ENCODE measurements at regions not wholly inside any gene's neighbourhood (a gene's known extent, or its start where the extent isn't known, plus 50 kb on each side); places are given as distances from the start of the nearest gene placed in this dataset.

DNA sequence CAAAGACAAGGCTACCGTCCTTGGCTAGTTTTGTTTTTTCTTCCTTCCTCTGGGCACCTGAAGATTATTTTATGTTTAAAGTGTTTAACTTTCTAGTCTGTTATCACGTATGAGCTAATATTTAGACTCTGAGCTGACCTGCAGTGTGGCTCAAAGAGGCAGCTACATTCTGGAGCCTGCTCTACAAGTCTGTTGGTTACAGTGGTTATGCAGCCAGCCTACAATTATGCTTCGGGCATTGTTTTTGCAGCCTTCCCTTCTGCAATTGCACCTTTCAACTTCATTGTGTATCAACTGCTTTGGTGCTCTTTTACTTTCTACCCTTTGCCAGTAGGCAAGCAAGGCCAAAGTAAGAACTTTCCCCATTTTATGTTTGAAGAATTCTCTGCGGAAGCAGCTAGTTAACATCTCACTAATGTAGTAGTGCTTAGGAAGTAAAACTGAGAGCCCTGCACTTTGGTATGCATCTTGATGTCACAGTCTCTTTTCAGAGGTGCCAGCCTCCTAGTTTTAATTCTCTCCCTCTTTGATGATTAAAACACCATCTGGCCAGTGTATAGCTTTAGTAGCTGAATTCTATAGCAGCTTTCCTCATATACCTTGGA lies 322.1 kb downstream of the FAM170A start:
- Histone ChIP-seq H4K20me1 (ENCODE audit: control insufficient read depth, extremely low read depth, insufficient read depth, low read length) (no peaks in the 10 kb centered on the region), H3K27me3 (ENCODE audit: control insufficient read depth, extremely low read depth, insufficient read depth, low read length) (no peaks in the 10 kb centered on the region), H3K9ac (ENCODE audit: control insufficient read depth, extremely low read depth, insufficient read depth, low read length) (no peak overlapping the region), H3K9me3 (ENCODE audit: control insufficient read depth, low read depth, low read length) (no peaks in the 10 kb centered on the region), H3K36me3 (ENCODE audit: control insufficient read depth in 2 of 2, extremely low read depth in 1 of 2, insufficient read depth in 2 of 2, low read length in 2 of 2) (no peaks in the 10 kb centered on the region), H3K4me3 (ENCODE audit: control insufficient read depth in 2 of 3, extremely low read depth in 1 of 3, insufficient read depth in 2 of 3, low read depth in 1 of 3, low read length in 3 of 3) (no peak overlapping the region), H3K79me2 (ENCODE audit: control insufficient read depth, insufficient read depth, low read length) (no peaks in the 10 kb centered on the region), H3K9me1 (ENCODE audit: control insufficient read depth, extremely low read depth, insufficient read depth, low read length) (no peaks in the 10 kb centered on the region), H3K4me1 (ENCODE audit: control insufficient read depth, extremely low read depth, insufficient read depth, low read length) (no peaks in the 10 kb centered on the region), H2AFZ (ENCODE audit: control insufficient read depth, low read length) (no peak overlapping the region), H3K4me2 (ENCODE audit: control insufficient read depth, extremely low read depth, insufficient read depth, low read depth, low read length) (no peak overlapping the region), H3K27ac (ENCODE audit: control insufficient read depth, insufficient read depth, low read length) (no peak overlapping the region)
- no peak for TF ChIP-seq EZH2 (IDR thresholded peaks at IDR 0.05; ENCODE audit: low read length)
- TF ChIP-seq CTCF (optimal IDR thresholded peaks at IDR 0.05 in 1 of 3, IDR thresholded peaks at IDR 0.05 in 1 of 3, conservative IDR thresholded peaks at IDR 0.05 in 1 of 3; ENCODE audit: extremely low read depth in 1 of 3, insufficient read depth in 2 of 3, low read length in 3 of 3) = no peak
- FAIRE-seq (no peak), DNase-seq (ENCODE audit: low read depth, low spot score) (no peak)
- dilution Hi-C loops (cut with MboI; ENCODE audit: extremely low pct_ligation_motif_present, low sequenced_read_pairs) = no loop called here

GRCh38 chr5:119953474-119953873 lies 324.1 kb downstream of the FAM170A start:
- Histone ChIP-seq H3K27me3 (ENCODE audit: control insufficient read depth, extremely low read depth, insufficient read depth, low read length) (no peaks in the 10 kb centered on the region), H3K4me3 (ENCODE audit: control insufficient read depth in 2 of 3, extremely low read depth in 1 of 3, insufficient read depth in 2 of 3, low read depth in 1 of 3, low read length in 3 of 3) (no peak overlapping the region), H3K9me3 (ENCODE audit: control insufficient read depth, low read depth, low read length) (no peaks in the 10 kb centered on the region), H3K79me2 (ENCODE audit: control insufficient read depth, insufficient read depth, low read length) (no peaks in the 10 kb centered on the region), H3K27ac (ENCODE audit: control insufficient read depth, insufficient read depth, low read length) (no peak overlapping the region), H3K9me1 (ENCODE audit: control insufficient read depth, extremely low read depth, insufficient read depth, low read length) (no peaks in the 10 kb centered on the region), H3K4me1 (ENCODE audit: control insufficient read depth, extremely low read depth, insufficient read depth, low read length) (no peaks in the 10 kb centered on the region), H3K4me2 (ENCODE audit: control insufficient read depth, extremely low read depth, insufficient read depth, low read depth, low read length) (no peak overlapping the region), H4K20me1 (ENCODE audit: control insufficient read depth, extremely low read depth, insufficient read depth, low read length) (no peaks in the 10 kb centered on the region), H3K36me3 (ENCODE audit: control insufficient read depth in 2 of 2, extremely low read depth in 1 of 2, insufficient read depth in 2 of 2, low read length in 2 of 2) (no peaks in the 10 kb centered on the region), H2AFZ (ENCODE audit: control insufficient read depth, low read length) (no peak overlapping the region), H3K9ac (ENCODE audit: control insufficient read depth, extremely low read depth, insufficient read depth, low read length) (no peak overlapping the region)
- FAIRE-seq = no peak
- dilution Hi-C loops (cut with MboI; ENCODE audit: extremely low pct_ligation_motif_present, low sequenced_read_pairs) = no loop called here
- DNase-seq (ENCODE audit: low read depth, low spot score) = no peak
- TF ChIP-seq CTCF (optimal IDR thresholded peaks at IDR 0.05 in 1 of 3, IDR thresholded peaks at IDR 0.05 in 1 of 3, conservative IDR thresholded peaks at IDR 0.05 in 1 of 3; ENCODE audit: extremely low read depth in 1 of 3, insufficient read depth in 2 of 3, low read length in 3 of 3) = no peak
- no peak for TF ChIP-seq EZH2 (IDR thresholded peaks at IDR 0.05; ENCODE audit: low read length)
